ENCODE measurements at regions not wholly inside any gene's neighbourhood (a gene's known extent, or its start where the extent isn't known, plus 50 kb on each side); places are given as distances from the start of the nearest gene placed in this dataset.

GRCh38 chr16:76913046-76913445 lies 277.9 kb upstream of the MON1B start:
- DNase-seq, result no peak

- DNase-seq, result no peak
These were observed 264.9 kb upstream of the MON1B start for GRCh38 chr16:76926042-76926441.

GRCh38 chr16:76926595-76926994 lies 264.4 kb upstream of the MON1B start:
- DNase-seq, result no peak

GRCh38 chr16:76931186-76931585 lies 259.8 kb upstream of the MON1B start:
- no peak for DNase-seq

GRCh38 chr16:76932541-76933211 lies 258.3 kb upstream of the MON1B start:
- no peak for DNase-seq

GRCh38 chr16:76940251-76940650 lies 250.7 kb upstream of the MON1B start:
- no peak for DNase-seq

GRCh38 chr16:76941113-76941512 lies 249.9 kb upstream of the MON1B start:
- no peak for DNase-seq

- no peak for DNase-seq
These were observed 248.9 kb upstream of the MON1B start for GRCh38 chr16:76942089-76942488.

GRCh38 chr16:76943921-76944320 lies 247.1 kb upstream of the MON1B start:
- DNase-seq, result no peak

- DNase-seq, result peak; percentile 13 to 70
These were observed 244.1 kb upstream of the MON1B start for GRCh38 chr16:76946879-76947278.

GRCh38 chr16:76947749-76948148 lies 243.2 kb upstream of the MON1B start:
- DNase-seq, result no peak

GRCh38 chr16:76955629-76956028 lies 235.4 kb upstream of the MON1B start:
- DNase-seq, result no peak

GRCh38 chr16:76956394-76956793 lies 234.6 kb upstream of the MON1B start:
- DNase-seq, result no peak

- DNase-seq, result no peak
These were observed 234.1 kb upstream of the MON1B start for GRCh38 chr16:76956841-76957240.

- DNase-seq, result no peak
These were observed 231.8 kb upstream of the MON1B start for GRCh38 chr16:76959166-76959565.

- no peak for DNase-seq
These were observed 227.2 kb upstream of the MON1B start for GRCh38 chr16:76963614-76964315.

GRCh38 chr16:76964464-76965154 lies 226.4 kb upstream of the MON1B start:
- no peak for DNase-seq

GRCh38 chr16:76970087-76970744 lies 220.8 kb upstream of the MON1B start:
- DNase-seq, result no peak

- DNase-seq, result no peak
These were observed 220.3 kb upstream of the MON1B start for GRCh38 chr16:76970745-76971099.

- DNase-seq, result no peak
These were observed 214.9 kb upstream of the MON1B start for GRCh38 chr16:76976101-76976500.

- no peak for DNase-seq
These were observed 214.2 kb upstream of the MON1B start for GRCh38 chr16:76976756-76977155.

- no peak for DNase-seq
These were observed 206.8 kb upstream of the MON1B start for GRCh38 chr16:76984196-76984595.

- DNase-seq, result no peak
These were observed 205.5 kb upstream of the MON1B start for GRCh38 chr16:76985392-76986045.
